NCI-H2196 (cell line): ENCODE measurements at regions not wholly inside any gene's neighbourhood (a gene's known extent, or its start where the extent isn't known, plus 50 kb on each side); places are given as distances from the start of the nearest gene placed in this dataset.
A peak's percentile ranks its signal among the peaks of the same experiment; 100 is the strongest.
"Not testable (repeated sequence)": the region's sequence is repeated elsewhere in the genome, so short reads cannot be mapped to it uniquely, and the experiment has no call there.

Source experiments
- DNase-seq: peaks from one replicate; lab custom pipeline; 2025; ENCODE audit not compliant: unreplicated experiment; lab: John Stamatoyannopoulos, UW

DNA sequence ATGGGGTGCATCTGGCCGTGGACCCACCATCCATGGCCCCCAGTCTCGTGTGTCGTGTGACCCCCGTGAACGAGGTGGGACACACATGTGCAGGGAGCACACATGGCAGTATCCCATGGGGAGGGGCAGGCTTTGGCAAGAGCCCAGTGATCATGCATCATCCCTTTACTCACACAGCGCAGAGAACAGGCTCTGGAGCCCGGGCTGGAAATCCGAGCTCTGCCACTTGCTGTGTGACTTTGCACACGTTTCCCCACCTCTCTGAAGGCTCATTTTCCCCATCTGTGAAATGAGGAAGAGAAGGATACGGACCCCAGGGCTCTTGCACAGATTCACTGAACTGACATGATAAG lies 119.9 kb downstream of the PHETA1 start:
- DNase-seq: no peak

DNA sequence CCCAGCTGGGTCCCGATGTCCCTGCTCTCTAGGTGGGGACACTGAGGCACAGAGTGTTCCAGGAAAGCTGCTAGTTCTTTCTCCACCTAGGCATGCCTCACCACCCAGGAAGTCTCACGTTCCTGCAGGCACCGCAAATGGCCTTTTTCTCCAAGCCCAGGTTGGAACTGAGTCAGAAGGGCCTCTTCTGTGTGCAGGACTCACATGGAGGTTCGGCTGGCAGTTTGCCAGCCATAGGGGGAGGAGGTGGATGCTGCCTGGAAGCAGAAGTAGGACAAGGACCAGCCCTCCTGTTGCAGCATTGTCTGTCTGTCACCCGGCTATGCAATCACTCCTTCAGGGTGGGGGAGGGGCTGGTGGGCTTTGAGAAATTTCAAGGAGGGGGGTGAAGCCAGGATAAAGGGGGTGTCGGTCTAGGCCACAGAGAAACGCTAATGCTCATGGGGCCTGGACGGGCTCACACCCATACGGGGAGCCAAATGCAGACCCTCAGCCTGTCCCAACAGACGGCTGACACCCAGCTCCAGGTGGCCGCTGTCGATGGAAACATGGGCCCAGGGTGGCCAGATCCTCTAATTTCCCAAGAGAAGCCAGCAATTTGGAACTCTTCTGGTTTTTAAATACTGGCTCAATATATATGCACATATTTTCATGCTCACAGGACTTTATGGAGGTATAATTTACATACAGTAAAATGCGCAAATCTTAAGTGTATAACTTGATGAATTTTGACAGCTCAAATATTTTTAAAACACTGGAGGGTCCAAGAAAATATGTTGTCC lies 120.5 kb downstream of the PHETA1 start:
- DNase-seq: peak; percentile 41

DNA sequence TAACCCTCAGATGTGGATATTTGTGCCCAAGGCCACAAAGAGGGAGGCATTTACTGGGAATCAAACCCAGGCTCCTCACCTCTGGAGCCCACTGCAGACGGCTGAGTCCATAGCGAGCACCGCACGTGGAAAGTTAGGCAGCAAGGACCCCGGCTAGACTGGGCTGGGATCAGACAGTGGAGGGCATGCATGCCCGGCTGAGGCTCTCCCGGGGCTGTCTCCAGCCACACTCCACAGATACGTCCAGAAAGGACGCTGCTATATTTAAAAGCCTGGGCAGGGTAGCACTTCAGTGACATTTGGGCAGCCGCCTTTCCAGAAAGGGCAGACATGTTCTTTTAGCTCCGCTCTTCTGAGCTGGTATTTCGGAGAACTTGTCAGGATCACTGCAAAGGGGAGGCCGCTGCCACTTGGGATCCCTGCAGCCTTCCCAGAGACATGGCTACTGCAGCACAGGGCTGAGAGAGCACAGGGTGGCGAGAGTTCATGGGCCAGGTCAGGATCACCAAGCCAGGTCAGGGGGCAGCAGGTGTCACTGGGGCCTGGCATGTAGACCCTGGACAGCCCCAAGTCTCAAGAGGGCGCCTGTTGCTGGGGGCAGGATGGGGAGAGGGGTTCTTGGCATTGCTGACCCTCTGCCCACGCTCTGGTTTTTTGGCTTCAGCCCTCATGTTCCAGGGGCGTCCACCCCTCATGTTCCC lies 121.7 kb downstream of the PHETA1 start:
- DNase-seq: no peak

DNA sequence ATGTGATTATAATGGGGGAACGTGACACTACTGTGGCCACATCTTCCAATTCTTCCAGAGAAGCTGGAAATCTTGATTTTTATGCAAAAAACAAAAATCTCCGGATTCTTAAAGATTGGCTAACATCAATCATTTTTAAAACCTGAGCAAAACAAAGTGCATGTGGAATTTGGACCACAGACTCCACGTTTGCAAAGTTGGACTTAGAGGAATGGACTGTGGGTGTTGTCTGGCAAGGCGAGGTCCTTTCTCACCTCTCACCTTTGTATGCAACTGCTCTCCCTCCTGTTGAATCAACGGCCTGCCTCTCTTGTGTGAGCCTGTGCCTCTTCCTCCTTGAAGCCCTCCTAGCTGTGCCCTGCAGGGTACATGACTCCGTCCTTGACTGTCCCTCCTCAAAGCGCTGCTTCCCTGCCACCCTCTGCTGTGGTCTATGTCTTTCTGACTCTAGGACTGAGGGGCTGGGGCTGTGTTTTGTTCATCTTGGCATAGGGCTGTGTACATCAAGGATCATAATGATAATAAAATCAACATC lies 122.4 kb downstream of the PHETA1 start:
- DNase-seq: no peak

GRCh38 chr12:111245701-111246476 lies 123.0 kb downstream of the PHETA1 start:
- DNase-seq: no peak

DNA sequence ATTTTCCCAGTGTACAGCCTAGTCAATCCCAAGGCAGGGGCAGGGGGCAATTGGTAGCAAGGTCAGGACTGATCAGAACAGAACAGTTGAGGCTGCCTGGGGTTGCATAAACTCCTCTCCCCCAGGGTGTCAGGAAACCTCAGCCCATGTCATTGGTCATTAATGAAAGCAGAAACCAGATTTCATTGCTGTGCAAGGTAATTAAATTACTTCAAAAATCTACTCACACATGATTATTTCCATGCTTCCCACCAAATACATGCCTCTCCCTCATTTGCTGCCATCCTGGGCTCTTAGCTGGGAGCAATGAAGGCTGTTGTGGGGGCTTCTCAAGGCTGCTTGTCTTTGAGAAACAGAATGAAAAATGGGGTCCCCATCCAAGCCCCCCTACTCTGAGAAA lies 124.2 kb downstream of the PHETA1 start:
- DNase-seq: no peak

GRCh38 chr12:111242817-111243216 lies 126.1 kb downstream of the PHETA1 start:
- DNase-seq: not testable (repeated sequence)

DNA sequence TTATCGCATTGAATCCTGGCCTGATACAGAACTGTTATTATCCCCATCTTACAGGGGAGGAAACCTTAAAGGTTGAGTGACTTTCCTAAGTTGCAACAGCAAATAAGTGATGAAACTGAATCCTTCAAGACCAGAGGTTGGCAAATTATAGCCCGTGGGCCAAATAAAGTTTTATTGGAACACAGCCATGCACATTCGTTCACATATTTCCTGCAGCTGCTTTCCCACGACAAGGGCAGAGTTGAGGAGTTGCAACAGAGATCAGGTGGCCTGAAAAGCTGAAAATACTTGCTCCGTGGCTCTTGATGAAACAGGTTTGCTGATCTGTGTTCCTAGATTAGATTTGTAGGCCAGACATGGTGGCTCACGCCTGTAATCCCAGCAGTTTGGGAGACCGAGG lies 126.7 kb downstream of the PHETA1 start:
- DNase-seq: no peak

DNA sequence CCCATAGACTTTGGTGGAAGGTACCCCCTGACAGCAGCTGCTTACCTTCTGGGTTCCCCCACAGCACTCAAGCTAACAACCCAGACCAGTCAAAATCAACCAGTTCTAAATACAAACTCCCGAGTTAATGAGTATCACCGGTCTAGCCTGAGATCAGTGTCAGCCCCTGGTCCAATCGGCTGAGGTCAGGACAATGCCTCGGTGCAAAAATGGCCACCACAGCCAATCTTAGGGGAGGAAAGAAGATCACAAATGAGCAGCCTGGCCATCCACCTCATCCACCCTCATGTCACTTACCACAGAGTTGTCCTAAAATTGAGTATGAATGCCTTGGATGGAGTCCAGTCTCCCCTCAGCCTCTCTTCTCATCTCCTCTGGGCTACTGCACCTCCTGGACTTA lies 128.5 kb downstream of the PHETA1 start:
- no peak for DNase-seq

DNA sequence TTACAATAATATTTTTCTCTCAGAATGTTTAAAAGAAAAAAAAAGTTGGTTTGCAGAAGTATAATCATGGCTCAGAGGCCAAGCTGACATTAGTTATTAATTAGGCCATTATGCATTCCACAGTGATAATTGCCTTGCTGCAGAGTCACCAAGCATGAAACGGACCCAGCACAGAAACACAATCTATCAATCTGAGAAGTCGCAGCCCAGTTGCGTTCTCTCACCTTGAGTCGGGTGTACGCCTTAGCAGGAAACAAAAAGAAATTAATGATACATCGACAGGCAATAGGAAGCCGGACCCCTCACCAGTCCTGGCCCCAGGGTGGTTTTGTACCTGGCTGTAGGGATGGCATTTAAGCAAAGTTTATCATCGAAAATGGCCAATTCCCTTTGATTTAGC lies 129.7 kb downstream of the PHETA1 start:
- no peak for DNase-seq

DNA sequence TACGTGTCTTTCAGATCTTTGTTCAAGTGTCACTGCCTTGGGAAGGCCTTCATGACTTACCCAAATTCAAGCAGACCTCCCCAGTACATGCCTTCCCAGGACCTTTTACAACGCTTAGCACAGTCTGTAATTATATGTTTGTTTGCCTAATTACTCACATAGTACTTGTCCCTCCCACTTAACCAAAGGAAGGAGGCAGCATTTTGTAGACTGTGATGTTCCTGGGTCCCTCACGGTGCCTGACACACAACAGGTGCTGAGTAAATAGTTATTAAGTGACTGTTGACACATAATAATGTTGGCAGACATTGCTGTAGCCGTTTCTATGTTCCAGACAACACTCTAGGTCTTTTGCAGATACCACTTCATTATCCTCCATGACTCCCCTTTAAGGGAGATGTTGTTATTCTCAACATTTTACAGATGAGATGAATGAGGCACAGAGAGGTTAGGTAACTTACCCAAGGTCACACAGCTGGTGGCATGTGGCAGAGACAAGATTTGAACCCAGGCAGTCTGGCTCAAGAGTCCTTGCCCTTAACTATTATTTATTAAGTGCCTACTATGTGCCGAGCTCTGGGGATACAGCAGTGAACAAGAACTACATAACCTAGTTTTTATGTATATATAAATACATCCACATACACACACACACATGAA lies 130.7 kb downstream of the PHETA1 start:
- no peak for DNase-seq

- not testable (repeated sequence) for DNase-seq
Measured at GRCh38 chr12:111234491-111234890, 134.4 kb downstream of the PHETA1 start.

DNA sequence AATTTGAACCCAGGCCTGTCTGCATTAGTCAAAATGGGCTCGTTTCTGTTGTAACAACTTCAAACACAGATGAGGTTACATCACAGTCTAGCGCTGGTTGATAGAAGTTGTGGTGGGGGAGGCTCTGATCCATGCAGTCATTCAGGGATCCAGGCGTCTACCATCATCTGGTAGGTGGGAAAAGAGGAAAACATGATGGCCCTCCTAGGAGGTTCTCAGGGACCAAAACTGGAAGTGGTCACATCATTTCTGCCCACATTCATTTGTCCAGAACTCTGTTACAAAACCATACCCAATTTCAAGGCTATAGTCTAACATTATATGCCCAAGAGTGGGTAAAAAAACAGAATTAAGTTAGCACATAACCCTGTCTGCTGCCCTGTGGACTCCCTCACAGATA lies 135.1 kb downstream of the PHETA1 start:
- no peak for DNase-seq

DNA sequence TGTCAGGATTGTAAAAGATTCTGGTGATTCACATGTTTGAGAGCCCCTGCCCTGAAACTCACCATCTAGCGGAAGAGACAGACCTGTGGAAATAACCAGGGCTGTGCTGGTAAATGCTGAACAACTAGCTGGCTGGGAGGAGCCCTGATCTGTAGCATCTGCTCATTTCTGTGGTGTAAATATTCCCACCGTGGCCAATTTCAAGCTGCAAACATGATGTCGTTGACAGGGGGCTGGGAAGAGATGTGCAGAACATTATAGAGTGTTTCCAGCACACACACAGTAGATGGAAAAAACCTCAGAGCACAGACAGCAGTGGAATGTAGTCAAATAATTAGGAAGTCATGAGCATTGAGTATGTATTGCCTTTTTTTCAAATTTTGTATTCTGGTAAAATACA lies 138.2 kb downstream of the PHETA1 start:
- DNase-seq: no peak

GRCh38 chr12:111228916-111229666 lies 139.8 kb downstream of the PHETA1 start:
- DNase-seq: no peak

DNA sequence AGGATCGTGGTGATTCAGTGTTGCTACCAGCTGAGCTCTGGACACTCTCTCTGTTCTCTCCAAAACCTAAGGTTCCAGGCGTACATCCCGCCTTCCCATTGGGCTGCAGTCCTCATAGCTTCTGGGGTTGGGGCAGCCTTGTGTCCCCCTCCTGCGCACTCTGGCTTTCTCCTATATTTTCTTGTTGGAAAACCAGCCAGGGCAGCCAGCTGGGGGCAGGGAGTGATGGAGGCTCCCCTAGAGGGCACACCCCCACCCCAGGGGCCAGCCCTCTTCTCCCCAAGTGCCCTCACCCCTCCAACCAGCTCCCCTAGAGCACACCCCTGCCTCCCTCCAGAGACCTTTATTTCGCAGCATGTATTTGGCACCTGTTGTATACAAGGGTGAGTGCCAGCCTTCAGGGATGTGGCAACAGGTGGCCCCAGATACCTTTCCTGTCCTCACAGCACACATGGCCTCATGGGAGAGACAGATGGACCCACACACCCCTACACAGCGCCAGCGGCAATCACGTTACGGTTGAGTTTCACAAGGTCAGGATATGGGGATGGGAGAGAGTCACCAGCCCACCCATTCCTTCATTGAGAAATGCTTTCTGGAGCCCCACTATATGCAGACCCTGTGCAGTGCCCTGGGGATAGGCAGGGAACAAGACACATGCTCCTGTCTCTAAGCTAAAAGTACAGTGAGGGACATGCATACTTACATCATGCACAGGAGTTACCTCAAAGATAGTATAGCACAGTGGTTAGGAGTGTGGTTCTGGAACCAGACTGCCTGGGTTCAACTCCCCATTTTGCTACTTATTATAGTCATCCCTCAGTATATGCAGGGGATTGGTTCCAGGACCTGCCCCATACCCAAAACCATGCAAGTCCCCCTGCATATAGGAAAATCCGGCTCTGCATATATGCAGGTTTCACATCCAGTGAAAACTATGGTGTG lies 141.1 kb downstream of the PHETA1 start:
- no peak for DNase-seq

DNA sequence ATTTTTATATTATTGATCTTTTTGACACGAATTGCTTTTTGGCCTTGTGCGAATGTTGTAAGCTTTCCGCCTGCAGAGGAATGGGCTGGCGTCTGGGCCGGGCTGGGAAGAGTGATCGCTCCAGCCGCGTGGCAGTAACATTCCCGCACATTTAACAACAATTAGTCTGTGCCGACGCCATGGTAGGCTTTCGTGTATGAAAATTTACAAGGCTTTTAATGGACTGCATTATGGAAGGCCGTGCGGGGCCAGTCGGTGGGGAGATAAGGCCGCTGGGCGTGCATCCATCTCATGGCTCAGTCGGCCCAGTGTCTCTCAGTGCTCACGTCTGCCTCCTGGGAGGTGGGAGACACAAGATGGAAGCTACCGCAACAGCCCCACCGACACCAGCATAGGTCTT lies 142.2 kb downstream of the PHETA1 start:
- DNase-seq: no peak

DNA sequence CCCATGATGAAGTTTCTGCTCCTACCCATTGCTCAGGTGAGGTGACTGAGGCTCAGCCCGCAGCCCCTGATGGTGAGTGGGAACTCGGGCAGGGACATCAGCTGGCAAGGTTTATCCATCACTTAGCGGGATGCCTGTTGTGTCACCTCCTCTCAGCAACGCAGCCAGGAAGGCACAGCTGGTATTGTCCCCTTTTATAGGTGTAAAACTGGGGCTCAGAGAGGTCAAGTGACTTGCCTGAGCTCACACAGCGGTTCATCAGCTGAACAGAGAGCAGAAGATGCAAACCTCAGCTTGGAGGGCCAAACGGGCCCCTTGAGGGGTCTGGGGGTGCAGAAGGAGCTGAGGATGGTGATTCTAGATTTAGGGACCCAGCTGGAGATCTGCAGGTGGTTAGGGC lies 143.6 kb downstream of the PHETA1 start:
- DNase-seq: no peak
